Body of pancreas (tissue), 4 donors: ENCODE measurements at regions not wholly inside any gene's neighbourhood (a gene's known extent, or its start where the extent isn't known, plus 50 kb on each side); places are given as distances from the start of the nearest gene placed in this dataset.

Source experiments
- POLR2A ChIP-seq, 3 donors: fragments of 450-650 bp; IDR thresholded peaks; one replicate each; pipeline ENCODE4 v1.6.1; 2016; ENCODE audit warnings: antibody characterized with exemption in 3 of 3, mild to moderate bottlenecking in 2 of 3
- TF ChIP-seq, protein P1 (sequence below), 7 experiments: fragments of 450-650 bp in 4 of 7; fragments of 200-600 bp in 3 of 7; sonication (generic) in 3 of 7; IDR thresholded peaks; one replicate each; pipeline ENCODE4 v1.5.1; 2016 to 2019; ENCODE audit warnings: antibody characterized with exemption in 7 of 7

DNA sequence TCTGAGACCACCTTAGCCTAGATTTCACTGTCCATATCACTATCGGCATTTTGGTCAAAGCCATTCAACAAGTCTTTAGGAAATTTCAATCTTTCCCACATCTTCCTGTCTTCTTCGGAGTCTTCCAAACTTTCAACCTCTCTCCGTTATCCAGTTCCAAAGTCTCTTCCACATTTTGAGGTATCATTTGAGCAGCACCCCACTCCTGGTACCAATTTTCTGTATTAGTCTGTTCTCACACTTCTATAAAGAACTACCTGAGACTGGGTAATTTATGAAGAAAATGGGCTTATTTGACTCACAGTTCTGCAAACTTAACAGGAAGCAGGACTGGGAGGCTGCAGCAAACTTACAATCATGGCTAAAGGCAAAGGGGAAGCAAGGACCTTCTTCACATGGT lies 215.5 kb downstream of the CYLC2 start:
- TF ChIP-seq, protein P1, sequence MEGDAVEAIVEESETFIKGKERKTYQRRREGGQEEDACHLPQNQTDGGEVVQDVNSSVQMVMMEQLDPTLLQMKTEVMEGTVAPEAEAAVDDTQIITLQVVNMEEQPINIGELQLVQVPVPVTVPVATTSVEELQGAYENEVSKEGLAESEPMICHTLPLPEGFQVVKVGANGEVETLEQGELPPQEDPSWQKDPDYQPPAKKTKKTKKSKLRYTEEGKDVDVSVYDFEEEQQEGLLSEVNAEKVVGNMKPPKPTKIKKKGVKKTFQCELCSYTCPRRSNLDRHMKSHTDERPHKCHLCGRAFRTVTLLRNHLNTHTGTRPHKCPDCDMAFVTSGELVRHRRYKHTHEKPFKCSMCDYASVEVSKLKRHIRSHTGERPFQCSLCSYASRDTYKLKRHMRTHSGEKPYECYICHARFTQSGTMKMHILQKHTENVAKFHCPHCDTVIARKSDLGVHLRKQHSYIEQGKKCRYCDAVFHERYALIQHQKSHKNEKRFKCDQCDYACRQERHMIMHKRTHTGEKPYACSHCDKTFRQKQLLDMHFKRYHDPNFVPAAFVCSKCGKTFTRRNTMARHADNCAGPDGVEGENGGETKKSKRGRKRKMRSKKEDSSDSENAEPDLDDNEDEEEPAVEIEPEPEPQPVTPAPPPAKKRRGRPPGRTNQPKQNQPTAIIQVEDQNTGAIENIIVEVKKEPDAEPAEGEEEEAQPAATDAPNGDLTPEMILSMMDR (IDR thresholded peaks at IDR 0.05): no peak
- TF ChIP-seq POLR2A (IDR thresholded peaks at IDR 0.05): no peak
